ENCODE measurements at regions not wholly inside any gene's neighbourhood (a gene's known extent, or its start where the extent isn't known, plus 50 kb on each side); places are given as distances from the start of the nearest gene placed in this dataset.

- no peak for DNase-seq (ENCODE audit: low read depth in 4 of 4, low spot score in 3 of 4)
Observed at GRCh38 chr13:103218253-103218652, 152.0 kb upstream of the SLC10A2 start.

DNA sequence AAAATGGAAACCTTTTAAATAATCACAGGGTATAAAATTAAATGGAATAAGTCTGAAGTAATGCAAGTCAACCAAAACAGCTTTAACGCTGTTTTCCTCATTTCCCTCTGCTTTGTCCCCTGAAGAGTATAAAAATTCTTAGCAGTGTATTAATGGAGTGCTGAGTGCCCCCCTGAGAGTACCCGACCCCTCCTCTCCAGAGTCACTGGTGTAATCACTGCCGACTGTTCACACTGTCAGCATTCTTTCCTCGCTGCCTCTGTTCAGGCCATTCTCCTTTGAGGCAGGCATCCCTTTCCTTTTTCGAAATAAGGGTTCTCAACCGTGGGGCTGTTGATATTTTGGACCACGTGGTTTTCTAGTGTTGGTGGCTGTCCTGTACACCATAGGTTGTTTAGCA lies 146.9 kb upstream of the SLC10A2 start:
- DNase-seq (ENCODE audit: low read depth in 4 of 4, low spot score in 3 of 4) = no peak

GRCh38 chr13:103210348-103210747 lies 144.1 kb upstream of the SLC10A2 start:
- DNase-seq (ENCODE audit: low read depth in 4 of 4, low spot score in 3 of 4) = no peak

DNA sequence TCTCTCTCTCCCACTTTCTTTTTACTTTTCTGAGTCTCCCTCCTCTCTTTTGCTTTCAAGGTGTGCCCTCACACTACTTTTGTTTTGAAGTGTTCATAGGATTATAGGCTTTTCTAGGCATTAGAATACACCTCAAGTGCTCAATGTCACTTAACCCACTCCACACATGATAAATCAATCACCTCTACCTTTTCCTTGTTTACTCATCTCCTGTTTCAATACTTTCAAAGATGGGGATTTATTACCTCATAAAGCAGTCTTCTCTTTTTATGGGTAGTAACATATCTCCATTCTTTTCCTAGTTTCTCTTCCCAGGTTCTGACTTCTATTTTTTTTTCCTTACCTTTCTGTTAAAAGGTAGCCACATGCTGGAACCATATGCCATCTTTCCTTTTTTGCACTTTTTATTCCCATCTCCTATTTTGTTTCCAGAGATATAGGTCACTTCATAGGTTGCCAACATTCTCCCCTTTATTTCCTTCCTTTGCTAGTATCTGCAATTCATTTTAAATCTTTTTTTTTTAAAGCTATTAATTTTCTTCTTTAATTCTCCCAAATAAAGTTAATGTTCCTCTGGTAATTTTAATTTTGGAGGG lies 137.6 kb upstream of the SLC10A2 start:
- peak in 2 of 4 donors; percentile 7 to 10 for DNase-seq (ENCODE audit: low read depth in 4 of 4, low spot score in 3 of 4)

DNA sequence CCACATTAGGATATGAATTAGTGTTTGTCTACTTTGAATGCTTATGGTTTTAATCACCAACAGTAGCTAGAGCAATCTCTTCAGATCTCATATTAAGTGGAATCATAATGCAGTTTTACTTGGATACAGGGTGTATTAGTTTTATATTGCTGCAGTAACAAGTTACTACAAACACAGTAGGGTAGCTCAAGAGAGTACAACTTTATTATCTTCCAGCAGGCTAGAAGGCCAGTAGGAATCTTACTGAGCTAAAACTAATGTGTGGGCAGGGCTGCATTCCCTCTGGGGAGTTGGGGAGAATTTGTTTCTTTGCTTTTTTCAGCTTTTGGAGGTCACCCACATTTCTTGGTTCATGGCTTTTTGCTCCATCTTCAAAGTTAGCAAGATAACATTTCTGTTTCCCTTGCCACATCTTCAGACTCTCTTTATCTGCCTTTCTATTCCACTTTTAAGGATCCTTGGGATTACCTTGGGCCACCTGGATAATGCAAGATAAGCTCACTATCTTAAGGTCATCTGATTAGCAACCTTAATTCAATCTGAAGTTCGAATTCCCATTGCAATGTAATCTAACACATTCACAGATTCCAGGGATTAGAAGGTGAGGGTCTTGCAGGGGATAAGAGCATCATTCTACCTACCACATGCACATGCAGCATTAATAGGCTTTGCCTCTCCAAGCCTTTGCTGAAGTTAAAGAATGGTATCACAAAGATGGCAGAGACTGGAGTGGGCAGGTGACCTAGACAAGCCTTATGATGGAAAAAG lies 134.1 kb upstream of the SLC10A2 start:
- no peak for DNase-seq (ENCODE audit: low read depth in 4 of 4, low spot score in 3 of 4)

DNA sequence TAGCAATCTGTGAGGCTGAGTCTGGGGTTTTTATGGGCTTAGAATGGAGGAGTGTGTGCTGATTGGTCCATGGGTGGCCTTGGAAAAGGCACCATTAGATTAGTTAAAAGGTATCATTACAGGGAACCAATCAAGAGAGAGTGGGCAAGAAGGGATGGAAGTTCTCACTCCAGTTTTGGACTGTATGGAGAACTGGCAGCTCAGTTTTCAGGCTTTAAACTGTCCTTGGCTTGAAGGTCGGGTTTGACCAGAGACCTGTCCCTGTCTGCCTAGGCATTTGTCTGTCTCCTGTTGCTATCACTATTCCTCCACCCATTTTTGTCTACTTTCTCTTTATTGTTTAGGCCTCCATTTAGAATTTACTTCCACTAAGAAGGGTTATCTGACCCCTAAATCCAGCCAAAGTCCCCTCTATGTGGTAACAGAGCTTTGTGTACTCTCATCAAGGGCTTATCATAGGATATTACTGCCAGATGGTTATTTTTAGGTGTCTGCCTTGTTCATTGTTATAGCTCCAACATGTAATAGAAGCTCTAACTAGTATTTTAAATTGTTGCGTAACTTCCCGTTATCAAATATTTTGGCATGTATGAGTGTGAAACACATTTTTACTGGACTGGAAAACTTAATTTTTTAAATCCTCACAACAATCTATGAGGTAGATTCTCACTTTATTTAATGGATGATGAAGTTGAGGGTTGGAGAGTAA lies 133.3 kb upstream of the SLC10A2 start:
- DNase-seq (ENCODE audit: low read depth in 4 of 4, low spot score in 3 of 4) = no peak

DNA sequence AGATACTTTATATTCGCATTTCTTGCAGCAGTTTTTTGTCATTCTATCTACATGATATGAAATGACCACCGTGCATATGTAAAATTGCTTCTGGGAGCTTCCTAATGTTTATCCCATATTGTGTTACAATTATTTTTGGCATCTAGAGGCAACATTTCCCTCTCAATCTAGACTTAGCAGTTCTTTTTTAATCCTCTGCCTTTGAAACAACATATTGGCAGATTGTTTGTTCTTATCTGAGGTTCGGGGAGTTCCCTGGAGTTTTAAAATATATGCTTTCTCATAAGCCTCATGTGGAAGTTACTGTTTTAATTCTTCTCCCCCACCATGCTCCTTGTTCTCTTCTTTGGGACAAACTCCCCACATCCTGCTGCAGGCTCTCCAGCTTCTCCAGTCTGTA lies 130.1 kb upstream of the SLC10A2 start:
- DNase-seq (ENCODE audit: low read depth in 4 of 4, low spot score in 3 of 4) = no peak

- no peak for DNase-seq (ENCODE audit: low read depth in 4 of 4, low spot score in 3 of 4)
Observed at GRCh38 chr13:103195762-103196161, 129.5 kb upstream of the SLC10A2 start.

DNA sequence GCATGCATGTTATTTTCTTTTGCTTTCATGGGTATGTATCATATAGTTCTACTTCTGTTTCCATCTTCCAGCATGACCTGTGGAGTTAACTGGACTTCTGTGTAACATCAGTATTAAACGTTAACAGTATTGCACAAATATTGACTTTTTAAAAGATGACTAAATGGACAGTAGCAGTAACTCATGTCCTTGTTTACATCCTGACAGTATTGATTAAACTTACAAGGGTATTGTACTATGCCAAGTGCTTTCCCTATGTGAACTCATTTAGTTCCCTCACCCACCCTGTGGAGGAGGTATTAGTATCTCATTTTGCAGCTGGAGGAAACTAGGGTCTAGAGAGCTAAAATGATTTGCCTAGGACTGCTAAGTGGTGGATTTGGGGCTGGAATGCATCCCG lies 128.7 kb upstream of the SLC10A2 start:
- no peak for DNase-seq (ENCODE audit: low read depth in 4 of 4, low spot score in 3 of 4)

DNA sequence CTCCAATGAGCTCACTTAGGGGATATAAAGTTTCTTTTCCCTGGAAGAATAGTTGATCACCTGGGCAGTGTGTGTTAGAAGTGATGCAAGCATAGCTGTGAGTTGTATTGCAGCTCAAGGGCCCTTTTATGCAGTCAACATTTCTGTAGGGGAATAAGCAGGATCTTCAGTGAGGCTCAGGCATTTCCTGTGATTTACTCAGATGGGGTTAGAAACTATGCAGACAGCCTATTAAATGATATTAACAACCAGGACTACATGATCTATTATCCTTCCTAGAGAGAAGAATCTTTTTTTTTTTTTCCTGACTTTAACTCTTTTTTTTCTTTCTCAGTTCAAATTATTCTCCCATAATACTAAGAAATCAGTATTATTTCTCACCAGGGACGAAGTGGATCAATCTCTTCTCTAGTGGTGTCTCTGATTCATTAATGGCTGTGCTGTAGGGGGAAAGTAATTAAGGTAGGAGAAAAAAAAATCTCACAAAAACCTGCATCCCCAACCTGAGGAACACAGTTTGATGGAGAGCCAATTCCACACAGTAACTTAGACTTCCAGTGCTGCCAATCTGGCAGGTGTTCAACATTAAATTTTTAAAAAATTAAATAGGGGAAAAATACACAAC lies 126.4 kb upstream of the SLC10A2 start:
- DNase-seq (ENCODE audit: low read depth in 4 of 4, low spot score in 3 of 4) = no peak

GRCh38 chr13:103190841-103191240 lies 124.6 kb upstream of the SLC10A2 start:
- no peak for DNase-seq (ENCODE audit: low read depth in 4 of 4, low spot score in 3 of 4)

GRCh38 chr13:103188713-103189326 lies 122.6 kb upstream of the SLC10A2 start:
- DNase-seq (ENCODE audit: low read depth in 4 of 4, low spot score in 3 of 4) = peak in 3 of 4 donors; percentile 12 to 24 (median 18)

GRCh38 chr13:103187721-103188156 lies 121.5 kb upstream of the SLC10A2 start:
- DNase-seq (ENCODE audit: low read depth in 4 of 4, low spot score in 3 of 4) = no peak

- no peak for DNase-seq (ENCODE audit: low read depth in 4 of 4, low spot score in 3 of 4)
Observed at GRCh38 chr13:103184413-103184812, 118.2 kb upstream of the SLC10A2 start.

DNA sequence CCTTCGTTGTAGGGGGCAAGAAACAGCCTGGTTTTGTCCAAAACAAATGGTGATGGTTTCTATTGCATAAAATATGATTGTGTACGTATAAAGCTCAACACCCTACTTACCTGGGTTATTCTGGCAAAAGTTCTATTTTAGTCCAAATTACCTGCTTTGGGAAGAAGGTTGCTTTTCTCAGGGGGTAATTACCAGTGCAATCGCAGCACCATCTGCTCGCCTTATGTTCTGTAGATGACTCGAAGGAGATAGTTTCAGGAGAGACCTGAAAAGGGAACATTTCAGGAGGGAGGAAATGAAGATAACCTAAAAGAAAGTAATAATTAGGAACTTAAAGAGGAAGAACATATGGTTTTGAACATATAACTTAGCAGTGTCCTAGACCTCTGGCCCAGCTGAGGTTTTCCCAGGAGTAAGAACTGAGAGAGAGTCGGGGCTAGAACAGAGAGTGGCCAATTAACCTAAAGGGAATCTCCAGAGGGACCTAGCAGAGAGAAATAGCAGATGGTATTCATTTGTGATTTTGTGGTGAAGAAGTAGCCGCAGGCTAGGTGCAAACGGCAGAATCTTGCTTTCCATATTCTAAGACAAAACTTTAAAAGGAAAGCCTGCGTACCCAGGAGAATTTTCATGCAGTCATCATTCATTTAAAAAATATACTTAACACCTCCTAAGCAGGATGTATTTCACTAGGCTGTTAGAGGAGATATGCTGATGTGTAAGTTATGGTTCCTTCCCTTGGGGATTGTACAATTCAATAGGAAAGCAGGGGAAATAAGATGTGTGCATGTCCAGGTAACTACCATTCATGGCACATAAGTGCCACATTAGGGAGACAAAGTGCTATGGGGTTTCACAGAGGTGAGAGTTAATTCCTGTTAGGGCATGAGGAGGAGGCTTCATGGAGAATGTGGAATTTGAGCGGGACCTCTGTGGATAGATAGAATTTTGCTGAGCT lies 113.0 kb upstream of the SLC10A2 start:
- no peak for DNase-seq (ENCODE audit: low read depth in 4 of 4, low spot score in 3 of 4)

- DNase-seq (ENCODE audit: low read depth in 4 of 4, low spot score in 3 of 4) = no peak
Observed at GRCh38 chr13:103174966-103175365, 108.7 kb upstream of the SLC10A2 start.

DNA sequence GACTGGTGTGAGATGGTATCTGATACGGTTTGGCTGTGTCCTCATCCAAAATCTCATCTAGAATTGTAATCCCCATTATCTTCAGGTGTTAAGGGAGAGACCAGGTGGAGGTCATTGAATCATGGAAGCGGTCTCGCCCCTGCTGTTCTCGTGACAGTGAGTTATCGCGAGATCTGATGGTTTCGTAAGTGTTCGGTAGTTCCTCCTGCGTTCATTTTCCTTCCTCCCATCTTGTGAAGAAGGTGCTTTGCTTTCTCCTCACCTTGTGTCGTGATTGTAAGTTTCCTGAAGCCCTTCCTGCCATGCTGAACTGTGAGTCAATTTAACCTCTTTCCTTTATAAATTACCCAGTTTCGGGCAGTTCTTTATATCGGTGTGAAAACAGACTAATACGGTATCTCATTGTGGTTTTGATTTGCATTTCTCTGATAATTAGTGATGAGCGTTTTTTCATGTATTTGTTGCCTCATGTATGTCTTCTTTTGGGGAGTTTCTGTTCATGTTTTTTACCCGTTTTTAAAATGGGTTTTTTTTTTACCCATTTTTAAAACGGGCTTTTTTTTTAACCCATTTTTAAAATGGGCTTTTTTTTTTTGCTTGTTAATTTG lies 102.8 kb upstream of the SLC10A2 start:
- no peak for DNase-seq (ENCODE audit: low read depth in 4 of 4, low spot score in 3 of 4)

DNA sequence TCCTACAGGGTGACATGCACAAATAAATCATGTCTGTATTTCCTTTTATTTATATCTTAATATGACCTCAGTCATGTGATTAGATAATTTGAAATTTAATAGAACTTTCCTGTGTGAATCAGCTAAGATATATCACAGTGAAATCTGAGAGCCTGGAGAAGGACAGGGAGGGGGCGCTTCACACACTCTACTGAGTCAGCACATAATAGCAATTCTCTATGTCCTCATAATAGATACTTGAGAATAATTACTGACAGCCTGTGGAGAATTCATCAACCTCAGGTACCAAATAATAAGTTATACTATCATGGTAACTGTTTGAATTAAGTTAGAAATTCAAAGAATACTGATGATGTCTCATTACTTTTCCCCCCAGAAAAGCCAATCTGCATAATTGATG lies 98.0 kb upstream of the SLC10A2 start:
- DNase-seq (ENCODE audit: low read depth in 4 of 4, low spot score in 3 of 4) = no peak

- no peak for DNase-seq (ENCODE audit: low read depth in 4 of 4, low spot score in 3 of 4)
Observed at GRCh38 chr13:103161476-103161875, 95.3 kb upstream of the SLC10A2 start.
